NT2/D1 (cell line): ENCODE measurements at regions not wholly inside any gene's neighbourhood (a gene's known extent, or its start where the extent isn't known, plus 50 kb on each side); places are given as distances from the start of the nearest gene placed in this dataset.

ENCODE experiments used
- DNase-seq: peaks from one replicate; pipeline ENCODE4 v3.0.0-alpha.2; 2011; ENCODE audit warnings: low read depth, low spot score
- H3K27me3 ChIP-seq: 2 replicates; pipeline ENCODE4 v1.6.0; 2011; ENCODE audit warnings: mild to moderate bottlenecking; ENCODE audit not compliant: insufficient read length, insufficient read depth
- H3K36me3 ChIP-seq: 2 replicates; pipeline ENCODE4 v1.6.1; 2011; ENCODE audit warnings: mild to moderate bottlenecking, low read length, mixed read lengths; ENCODE audit not compliant: insufficient read depth, insufficient read length
- H3K4me1 ChIP-seq: 2 replicates; pipeline ENCODE4 v1.5.1; 2011; ENCODE audit not compliant: insufficient read depth, insufficient read length
- H3K4me3 ChIP-seq: 2 replicates; pipeline ENCODE4 v1.5.1; 2011; ENCODE audit warnings: low read depth; ENCODE audit not compliant: insufficient read length
- H3K9ac ChIP-seq: 2 replicates; pipeline ENCODE4 v1.6.0; 2011; ENCODE audit warnings: low read depth; ENCODE audit not compliant: insufficient read length
- H3K9me3 ChIP-seq: 2 replicates; pipeline ENCODE4 v1.5.1; 2011; ENCODE audit warnings: mild to moderate bottlenecking, low read length; ENCODE audit not compliant: insufficient read depth
- SUZ12 ChIP-seq: IDR thresholded peaks from 2 replicates; pipeline ENCODE4 v1.6.1; 2011; ENCODE audit not compliant: insufficient read length, insufficient read depth; ENCODE audit errors: extremely low read depth
- YY1 ChIP-seq: IDR thresholded peaks from 2 replicates; pipeline ENCODE4 v1.6.1; 2011; ENCODE audit not compliant: insufficient read length, insufficient read depth
- ZNF274 ChIP-seq: IDR thresholded peaks from 2 replicates; pipeline ENCODE4 v1.6.1; 2011; ENCODE audit warnings: mild to moderate bottlenecking, low read depth, low read length

DNA sequence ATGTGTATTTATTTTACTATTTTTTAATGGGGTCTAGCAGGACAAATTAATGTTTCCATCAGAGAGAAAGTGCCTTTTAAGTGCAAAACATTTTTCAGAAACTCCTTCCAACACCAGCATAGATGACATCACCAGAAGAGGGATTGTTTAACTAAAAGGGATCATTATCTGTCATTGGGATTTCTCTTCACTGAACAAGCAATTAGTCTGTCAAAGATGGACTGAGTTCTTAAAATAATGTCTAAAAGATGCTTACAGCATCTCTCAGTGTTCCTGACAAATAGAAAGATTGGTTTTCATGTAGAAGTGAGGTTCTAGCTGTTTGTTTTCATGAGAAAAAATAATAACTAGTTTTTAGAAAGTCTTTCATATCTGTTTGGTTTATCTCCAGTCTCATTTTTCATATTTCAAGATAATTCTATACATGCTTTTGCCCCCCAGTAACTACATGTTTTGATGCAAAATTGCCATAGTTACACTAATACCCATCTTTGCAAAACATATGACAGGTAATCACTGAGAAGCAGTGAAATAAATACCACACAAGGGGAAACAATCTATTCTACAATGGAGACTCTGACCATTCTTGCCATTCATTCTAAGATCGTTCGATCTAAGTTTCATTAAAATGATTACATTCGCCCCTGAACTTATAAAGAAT, 850.3 kb downstream of the GALC start:
- Histone ChIP-seq H3K9me3 (no peaks in the 10 kb centered on the region; the same call in 1 of the 2 replicates), H3K4me1 (no peaks in the 10 kb centered on the region), H3K4me3 (no peak overlapping the region), H3K36me3 (no peaks in the 10 kb centered on the region), H3K9ac (no peak overlapping the region), H3K27me3 (no peaks in the 10 kb centered on the region)
- no peak for TF ChIP-seq SUZ12
- TF ChIP-seq ZNF274, result no peak
- no peak for DNase-seq

DNA sequence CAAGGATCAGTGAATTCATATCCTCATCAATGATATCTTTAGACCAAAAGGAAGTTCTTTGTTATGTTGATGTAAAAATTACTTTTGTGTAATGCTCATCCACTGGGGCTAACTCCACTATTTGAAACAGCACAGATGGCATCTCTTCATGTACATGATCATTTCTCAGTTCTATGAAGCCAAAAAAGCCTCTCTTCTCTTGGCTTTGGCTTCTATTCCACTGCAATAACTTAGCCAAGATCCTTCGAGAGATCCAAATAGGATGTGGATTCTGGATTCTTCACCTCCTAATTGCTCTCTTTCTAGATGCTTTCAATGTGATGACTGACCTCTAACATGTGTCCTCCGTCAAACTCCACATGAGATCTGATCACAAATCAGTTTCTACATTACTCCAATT, 851.2 kb downstream of the GALC start:
- no peak for DNase-seq
- no peaks in the 10 kb centered on the region for H3K9me3 ChIP-seq
- no peak overlapping the region for H3K9ac ChIP-seq

DNA sequence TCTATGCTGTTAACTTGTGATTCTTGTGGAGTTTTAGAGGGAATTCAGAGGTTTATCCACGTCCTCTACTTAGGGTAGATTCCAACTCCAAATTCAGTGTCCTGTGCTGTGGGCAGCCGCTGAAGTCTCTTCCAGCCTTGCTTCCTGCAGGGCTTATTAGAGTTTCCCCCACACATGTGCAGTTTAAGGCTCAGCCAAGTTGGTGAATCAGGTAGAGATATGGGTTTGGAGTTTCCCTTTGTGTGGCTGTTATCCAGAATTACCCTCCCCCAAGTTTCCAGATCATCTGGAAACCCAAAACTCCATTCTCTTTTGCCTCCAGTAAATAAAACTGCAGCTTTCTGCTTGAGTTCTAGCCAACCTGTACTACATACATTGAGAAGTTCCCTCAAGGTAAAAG, 853.7 kb downstream of the GALC start:
- no peaks in the 10 kb centered on the region for H3K9me3 ChIP-seq
- no peaks in the 10 kb centered on the region for H3K27me3 ChIP-seq
- H3K4me3 ChIP-seq, result no peak overlapping the region
- TF ChIP-seq ZNF274 (no peak), YY1 (no peak), SUZ12 (no peak)
- H3K9ac ChIP-seq, result no peak overlapping the region
- no peak for DNase-seq
- H3K36me3 ChIP-seq, result no peaks in the 10 kb centered on the region
- H3K4me1 ChIP-seq, result no peaks in the 10 kb centered on the region

More for the DNA sequence above, 851.2 kb downstream of the GALC start:
- Histone ChIP-seq H3K36me3 (no peaks in the 10 kb centered on the region), H3K4me3 (no peak overlapping the region), H3K27me3 (no peaks in the 10 kb centered on the region), H3K4me1 (no peaks in the 10 kb centered on the region)
- no peak for TF ChIP-seq ZNF274
- no peak for TF ChIP-seq SUZ12
- no peak for TF ChIP-seq YY1

DNA sequence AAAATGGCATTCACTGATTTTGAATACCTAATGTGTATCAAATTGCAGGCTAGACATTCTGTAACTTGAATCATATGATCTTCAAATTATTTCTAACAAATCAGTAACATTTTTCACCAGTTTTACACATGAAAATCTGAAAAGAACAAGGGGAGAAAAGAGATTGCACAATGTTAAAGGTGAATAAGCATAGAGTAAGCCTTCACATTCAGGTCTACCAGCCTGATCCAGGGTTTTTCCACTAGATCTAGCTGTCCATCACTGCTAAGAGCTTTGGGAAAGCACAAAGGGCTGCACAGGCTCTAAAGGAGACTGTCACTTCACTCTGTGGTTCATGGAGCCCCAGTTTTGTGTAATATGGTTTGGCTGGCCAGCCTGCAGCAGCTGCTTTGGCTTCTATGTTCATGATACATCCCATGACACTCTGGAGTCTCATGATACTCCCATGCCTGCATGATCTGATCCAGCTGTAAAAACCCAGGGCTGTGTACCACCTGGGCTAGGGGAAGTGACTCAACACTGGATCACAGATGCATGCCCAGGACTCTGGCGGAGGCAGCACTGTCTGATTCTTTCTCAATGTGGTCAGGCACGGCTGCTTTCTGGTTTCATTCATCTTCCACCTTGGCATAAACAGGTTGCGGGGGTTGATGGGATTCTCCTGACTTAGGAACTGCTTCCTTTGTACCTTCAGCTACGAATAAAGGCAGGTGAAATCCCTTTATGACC, 859.7 kb downstream of the GALC start:
- TF ChIP-seq ZNF274, result no peak
- no peak for TF ChIP-seq YY1
- TF ChIP-seq SUZ12, result no peak
- Histone ChIP-seq H3K27me3 (no peaks in the 10 kb centered on the region), H3K9ac (no peak overlapping the region), H3K36me3 (no peaks in the 10 kb centered on the region), H3K9me3 (no peaks in the 10 kb centered on the region), H3K4me3 (no peak overlapping the region), H3K4me1 (no peaks in the 10 kb centered on the region)
- DNase-seq, result no peak

DNA sequence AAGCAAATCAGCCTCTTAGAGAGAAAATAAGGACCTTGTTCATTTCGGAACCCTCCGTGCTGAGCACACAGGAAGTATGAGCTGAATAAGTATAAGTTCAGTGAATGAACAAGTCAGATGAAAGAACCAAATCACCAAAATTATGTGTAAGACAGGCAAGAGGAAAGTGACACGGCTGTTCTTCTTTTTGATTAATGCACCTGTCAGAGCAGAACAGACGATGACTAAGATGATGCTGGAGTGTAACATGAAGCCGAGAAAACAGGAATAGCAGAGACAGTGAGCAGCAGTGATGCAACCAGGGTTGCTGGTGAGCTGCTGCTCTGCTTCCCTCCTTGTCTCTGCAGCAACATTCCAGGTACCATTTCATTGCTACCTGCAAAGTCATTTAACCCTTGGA, 861.1 kb downstream of the GALC start:
- Histone ChIP-seq H3K4me1 (no peaks in the 10 kb centered on the region), H3K9me3 (no peaks in the 10 kb centered on the region), H3K27me3 (no peaks in the 10 kb centered on the region), H3K36me3 (no peaks in the 10 kb centered on the region), H3K9ac (no peak overlapping the region), H3K4me3 (no peak overlapping the region)
- TF ChIP-seq SUZ12 (no peak), ZNF274 (no peak), YY1 (no peak)
- DNase-seq, result no peak

DNA sequence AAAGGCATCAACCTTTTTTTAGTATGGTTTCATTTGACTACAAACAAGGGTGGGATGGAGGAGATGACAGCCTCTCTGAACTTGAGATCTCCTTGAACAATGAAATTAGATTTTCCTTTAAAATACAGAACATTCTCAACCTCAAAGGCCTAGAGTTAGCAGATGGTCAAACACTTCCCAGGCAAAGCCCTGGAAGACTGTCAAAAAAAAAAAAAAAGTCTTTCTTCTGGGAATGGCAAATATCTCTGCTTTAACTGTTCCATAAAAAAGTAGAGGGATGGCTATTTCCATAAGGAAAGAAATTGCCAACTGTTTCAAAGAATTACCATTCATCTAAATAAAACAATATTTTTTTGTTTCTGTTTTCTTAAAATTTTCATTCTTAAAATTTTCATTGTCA, 870.8 kb downstream of the GALC start:
- no peak for TF ChIP-seq YY1
- no peak for TF ChIP-seq ZNF274
- no peak for TF ChIP-seq SUZ12
- H3K4me1 ChIP-seq, result no peaks in the 10 kb centered on the region
- H3K9me3 ChIP-seq, result no peaks in the 10 kb centered on the region
- no peaks in the 10 kb centered on the region for H3K36me3 ChIP-seq
- H3K4me3 ChIP-seq, result no peak overlapping the region
- H3K9ac ChIP-seq, result no peak overlapping the region
- H3K27me3 ChIP-seq, result no peaks in the 10 kb centered on the region
- no peak for DNase-seq

DNA sequence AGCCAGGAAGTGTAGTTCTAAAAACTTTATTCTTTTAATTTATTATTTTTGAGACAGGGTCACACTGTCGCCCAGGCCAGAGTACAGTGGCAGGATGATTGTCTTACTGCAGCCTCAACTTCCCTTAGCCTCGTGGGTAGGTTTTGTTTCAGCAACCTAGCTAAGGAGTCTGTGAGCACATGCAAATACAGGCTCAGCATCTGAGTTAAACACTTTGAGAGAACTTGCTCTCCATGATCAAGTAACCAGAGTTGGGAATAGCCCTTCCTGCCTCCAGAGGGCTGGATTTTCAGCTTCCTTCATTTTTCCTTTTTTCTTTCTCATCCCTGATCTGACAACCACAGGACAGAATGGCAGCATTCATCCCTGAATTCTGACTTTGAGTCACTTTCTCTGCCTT, 871.3 kb downstream of the GALC start:
- no peak overlapping the region for H3K9ac ChIP-seq
- DNase-seq, result no peak
- no peaks in the 10 kb centered on the region for H3K4me1 ChIP-seq
- no peaks in the 10 kb centered on the region for H3K36me3 ChIP-seq
- no peaks in the 10 kb centered on the region for H3K27me3 ChIP-seq
- H3K9me3 ChIP-seq, result no peaks in the 10 kb centered on the region
- H3K4me3 ChIP-seq, result no peak overlapping the region
- no peak for TF ChIP-seq ZNF274
